Tibial artery (tissue), 4 donors: ENCODE measurements at regions not wholly inside any gene's neighbourhood (a gene's known extent, or its start where the extent isn't known, plus 50 kb on each side); places are given as distances from the start of the nearest gene placed in this dataset.

Experiments
- DNase-seq, 2 donors: peaks; one replicate each; pipeline ENCODE4 v3.0.0-alpha.2; 2019
- H3K27ac ChIP-seq, 2 donors: fragments of 200-600 bp; sonication (generic) in 1 of 2; 1 replicate in 1 of 2; 2 replicates in 1 of 2; pipeline ENCODE4 v1.5.1; 2018 to 2019; ENCODE audit warnings: mild to moderate bottlenecking in 1 of 2
- H3K27me3 ChIP-seq, 2 donors: fragments of 200-600 bp; sonication (generic) in 1 of 2; one replicate each; pipeline versions ENCODE4 v1.5.1 to v1.6.0; 2016 to 2019
- H3K36me3 ChIP-seq, 3 donors: fragments of 200-600 bp; sonication (generic) in 2 of 3; one replicate each; pipeline ENCODE4 v1.5.1; 2016 to 2019; ENCODE audit warnings: mild to moderate bottlenecking in 2 of 3
- H3K4me1 ChIP-seq, 4 donors: fragments of 200-600 bp; sonication (generic) in 2 of 4; 1 replicate in 3 of 4; 2 replicates in 1 of 4; pipeline ENCODE4 v1.5.1; 2016 to 2019
- H3K4me3 ChIP-seq, 2 donors: fragments of 200-600 bp; sonication (generic) in 1 of 2; 1 replicate in 1 of 2; 2 replicates in 1 of 2; pipeline ENCODE4 v1.5.1; 2018 to 2019; ENCODE audit warnings: mild to moderate bottlenecking in 2 of 2
- H3K9me3 ChIP-seq, 3 donors: fragments of 200-600 bp; sonication (generic) in 1 of 3; one replicate each; pipeline ENCODE4 v1.5.1; 2016 to 2019
- intact Hi-C: fragments of 100-400 bp; cut with DNase I; formaldehyde crosslinking; loops from one replicate; pipeline ENCODE4 v1.15.0; 2023; ENCODE audit warnings: low total_unique reads
- TF ChIP-seq, protein P1 (sequence below), 2 experiments: fragments of 200-600 bp in 1 of 2; fragments of 450-650 bp in 1 of 2; IDR thresholded peaks; one replicate each; pipeline ENCODE4 v1.5.1; 2017 to 2019; ENCODE audit warnings: antibody characterized with exemption in 2 of 2, mild to moderate bottlenecking in 1 of 2, moderate library complexity in 1 of 2

- no peaks in the 10 kb centered on the region for H3K36me3 ChIP-seq
- H3K9me3 ChIP-seq: no peaks in the 10 kb centered on the region
- H3K4me1 ChIP-seq: peaks cover 0 to 20% (median 14%) of the 10 kb centered on the region in 4 donors
- H3K27me3 ChIP-seq: peaks cover 0 to 33% of the 10 kb centered on the region in 2 donors
- intact Hi-C loops: no loop called here
- H3K4me3 ChIP-seq: peak overlapping the region; percentile 55 to 65
- TF ChIP-seq, protein P1, sequence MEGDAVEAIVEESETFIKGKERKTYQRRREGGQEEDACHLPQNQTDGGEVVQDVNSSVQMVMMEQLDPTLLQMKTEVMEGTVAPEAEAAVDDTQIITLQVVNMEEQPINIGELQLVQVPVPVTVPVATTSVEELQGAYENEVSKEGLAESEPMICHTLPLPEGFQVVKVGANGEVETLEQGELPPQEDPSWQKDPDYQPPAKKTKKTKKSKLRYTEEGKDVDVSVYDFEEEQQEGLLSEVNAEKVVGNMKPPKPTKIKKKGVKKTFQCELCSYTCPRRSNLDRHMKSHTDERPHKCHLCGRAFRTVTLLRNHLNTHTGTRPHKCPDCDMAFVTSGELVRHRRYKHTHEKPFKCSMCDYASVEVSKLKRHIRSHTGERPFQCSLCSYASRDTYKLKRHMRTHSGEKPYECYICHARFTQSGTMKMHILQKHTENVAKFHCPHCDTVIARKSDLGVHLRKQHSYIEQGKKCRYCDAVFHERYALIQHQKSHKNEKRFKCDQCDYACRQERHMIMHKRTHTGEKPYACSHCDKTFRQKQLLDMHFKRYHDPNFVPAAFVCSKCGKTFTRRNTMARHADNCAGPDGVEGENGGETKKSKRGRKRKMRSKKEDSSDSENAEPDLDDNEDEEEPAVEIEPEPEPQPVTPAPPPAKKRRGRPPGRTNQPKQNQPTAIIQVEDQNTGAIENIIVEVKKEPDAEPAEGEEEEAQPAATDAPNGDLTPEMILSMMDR (IDR thresholded peaks at IDR 0.05): peak in 1 of 2 experiments; percentile 72
- peak overlapping the region in 1 of 2 donors; percentile 47 for H3K27ac ChIP-seq
- DNase-seq: peak; percentile 50 to 78
Observed at GRCh38 chr10:128210215-128211063, 84.2 kb upstream of the MKI67 start.

GRCh38 chr10:128211064-128211504 lies 84.9 kb upstream of the MKI67 start:
- H3K4me3 ChIP-seq: peak overlapping the region; percentile 55 to 65
- H3K27ac ChIP-seq: no peak overlapping the region
- intact Hi-C loops: no loop called here
- H3K4me1 ChIP-seq: peaks cover 0 to 20% (median 14%) of the 10 kb centered on the region in 4 donors
- no peaks in the 10 kb centered on the region for H3K36me3 ChIP-seq
- TF ChIP-seq, protein P1 (IDR thresholded peaks at IDR 0.05): no peak
- peaks cover 0 to 27% of the 10 kb centered on the region in 2 donors for H3K27me3 ChIP-seq
- no peaks in the 10 kb centered on the region for H3K9me3 ChIP-seq
- DNase-seq: no peak

DNA sequence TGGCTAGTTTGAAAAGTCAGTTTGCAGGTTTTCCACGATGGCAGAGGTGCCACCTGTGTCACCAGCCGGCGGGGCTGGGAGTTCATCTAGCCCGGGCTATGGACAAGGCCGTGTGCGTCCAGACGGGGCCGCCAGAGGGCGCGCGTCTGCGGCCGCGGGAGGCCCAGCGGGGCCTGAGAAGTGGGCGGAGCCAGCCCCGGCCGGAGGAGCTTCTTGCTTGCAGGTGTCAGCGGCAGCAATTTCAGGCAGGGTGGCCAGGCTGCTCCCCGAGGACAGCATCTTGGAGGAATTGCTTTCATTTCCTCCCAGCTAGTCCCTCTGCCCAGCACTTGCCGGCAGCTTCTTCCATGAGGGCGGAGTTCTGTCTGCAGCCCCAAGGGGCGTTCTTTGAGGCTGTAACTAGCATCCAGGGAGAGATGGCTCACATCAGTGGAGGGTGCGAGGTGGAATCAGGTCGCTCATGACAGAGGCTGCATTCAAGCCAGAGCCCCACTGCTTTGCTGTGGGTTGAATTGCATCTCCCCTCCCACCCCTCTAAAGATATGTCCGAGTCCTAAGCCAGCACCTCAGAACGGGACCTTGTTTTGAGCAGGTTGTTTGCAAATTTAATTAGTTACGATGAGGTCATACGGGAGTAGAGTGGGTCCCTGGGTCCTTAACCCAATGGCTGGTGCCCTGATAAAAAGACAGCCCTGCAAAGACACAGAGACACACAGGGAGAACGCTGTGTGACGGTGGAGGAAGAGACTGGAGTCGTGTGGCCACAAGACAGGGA lies 85.9 kb upstream of the MKI67 start:
- DNase-seq: peak; percentile 60 to 76
- H3K9me3 ChIP-seq: no peaks in the 10 kb centered on the region
- TF ChIP-seq, protein P1 (IDR thresholded peaks at IDR 0.05): peak; percentile 67 to 91
- intact Hi-C loops: no loop called here
- H3K27me3 ChIP-seq: peaks cover 0 to 16% of the 10 kb centered on the region in 2 donors
- H3K4me1 ChIP-seq: peaks cover 0 to 20% (median 14%) of the 10 kb centered on the region in 4 donors
- H3K27ac ChIP-seq: no peak overlapping the region
- H3K36me3 ChIP-seq: no peaks in the 10 kb centered on the region
- H3K4me3 ChIP-seq: peak overlapping the region in 1 of 2 donors; percentile 37

DNA sequence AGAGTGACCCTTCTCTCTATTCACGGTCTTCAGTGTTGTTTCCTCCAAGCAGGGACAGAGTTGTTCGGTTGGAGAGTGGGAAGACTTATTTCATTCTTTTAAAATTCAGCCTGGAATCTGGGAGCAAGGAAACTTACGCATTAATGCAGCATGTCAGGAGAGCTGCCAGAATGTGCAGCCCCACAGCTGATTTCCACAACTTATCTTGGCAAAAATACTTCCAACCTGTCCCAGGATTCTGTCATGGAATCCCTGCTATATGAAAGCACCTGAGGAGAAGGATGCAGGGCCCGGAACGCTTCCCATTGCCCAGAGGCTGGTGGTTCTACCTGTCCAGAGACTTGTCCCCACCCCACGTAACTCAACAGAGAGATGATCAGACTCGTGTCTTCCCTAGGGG lies 86.9 kb upstream of the MKI67 start:
- no peaks in the 10 kb centered on the region for H3K36me3 ChIP-seq
- peaks cover 0 to 20% (median 14%) of the 10 kb centered on the region in 4 donors for H3K4me1 ChIP-seq
- H3K4me3 ChIP-seq: no peak overlapping the region
- DNase-seq: no peak
- H3K9me3 ChIP-seq: no peaks in the 10 kb centered on the region
- intact Hi-C loops: no loop called here
- TF ChIP-seq, protein P1 (IDR thresholded peaks at IDR 0.05): no peak
- H3K27ac ChIP-seq: no peak overlapping the region
- H3K27me3 ChIP-seq: peaks cover 0 to 13% of the 10 kb centered on the region in 2 donors

GRCh38 chr10:128215733-128216132 lies 89.5 kb upstream of the MKI67 start:
- intact Hi-C loops: no loop called here
- TF ChIP-seq, protein P1 (IDR thresholded peaks at IDR 0.05): no peak
- Histone ChIP-seq H3K36me3 (no peaks in the 10 kb centered on the region), H3K27ac (no peak overlapping the region), H3K4me3 (no peak overlapping the region), H3K4me1 (peaks cover 0 to 8% (median 4%) of the 10 kb centered on the region in 4 donors), H3K9me3 (no peaks in the 10 kb centered on the region), H3K27me3 (peaks cover 0 to 2% of the 10 kb centered on the region in 2 donors)
- no peak for DNase-seq
